GM23338 (cell line): ENCODE measurements at regions not wholly inside any gene's neighbourhood (a gene's known extent, or its start where the extent isn't known, plus 50 kb on each side); places are given as distances from the start of the nearest gene placed in this dataset.

ENCODE experiments used
- ATAC-seq: fragments of 200-7000 bp; cut with Tn5 transposase; 3 replicates; pipeline ENCODE4 v1.9.1; 2020
- DNase-seq: peaks from one replicate; pipeline ENCODE4 v3.0.0-alpha.2; 2015; ENCODE audit warnings: low spot score
- H2AFZ ChIP-seq: fragments of 200-600 bp; sonication (generic); 2 replicates; pipeline ENCODE4 v1.8.0; 2016; ENCODE audit warnings: antibody characterized with exemption, mild to moderate bottlenecking, moderate library complexity
- H3F3A ChIP-seq: fragments of 200-600 bp; sonication (generic); replicated peaks from 2 replicates; pipeline ENCODE4 v1.8.0; 2017; ENCODE audit warnings: antibody characterized with exemption, mixed run types, low read depth
- H3K27ac ChIP-seq: fragments of 200-600 bp; sonication (generic); 2 replicates; pipeline ENCODE4 v1.6.1; 2016; ENCODE audit warnings: low read depth
- H3K27me3 ChIP-seq: fragments of 200-600 bp; sonication (generic); 2 replicates; pipeline ENCODE4 v1.8.0; 2016; ENCODE audit warnings: mild to moderate bottlenecking, mixed run types, moderate library complexity; ENCODE audit not compliant: insufficient read depth
- H3K36me3 ChIP-seq: fragments of 200-600 bp; sonication (generic); 2 replicates; pipeline ENCODE4 v1.8.0; 2016; ENCODE audit warnings: mild to moderate bottlenecking; ENCODE audit not compliant: insufficient read depth
- H3K4me1 ChIP-seq: fragments of 200-600 bp; sonication (generic); 2 replicates; pipeline ENCODE4 v1.8.0; 2016; ENCODE audit warnings: mild to moderate bottlenecking, moderate library complexity; ENCODE audit not compliant: insufficient read depth
- H3K4me2 ChIP-seq: fragments of 200-600 bp; sonication (generic); 2 replicates; pipeline ENCODE4 v1.7.1; 2017; ENCODE audit warnings: mixed run types
- H3K4me3 ChIP-seq: fragments of 200-600 bp; sonication (generic); 2 replicates; pipeline ENCODE4 v1.6.1; 2016; ENCODE audit warnings: mixed run types
- H3K79me2 ChIP-seq: fragments of 200-600 bp; sonication (generic); replicated peaks from 2 replicates; pipeline ENCODE4 v1.8.0; 2017; ENCODE audit warnings: mild to moderate bottlenecking; ENCODE audit not compliant: insufficient read depth
- H3K9me2 ChIP-seq: fragments of 200-600 bp; sonication (generic); 2 replicates; pipeline ENCODE4 v1.8.0; 2017; ENCODE audit not compliant: insufficient read depth
- H4K20me1 ChIP-seq: fragments of 200-600 bp; sonication (generic); replicated peaks from 2 replicates; pipeline ENCODE4 v1.8.0; 2017; ENCODE audit warnings: mild to moderate bottlenecking; ENCODE audit not compliant: insufficient read depth
- H3K27ac Mint-ChIP-seq: 2 replicates; pipeline ENCODE4 v1.8.0; 2020; ENCODE audit warnings: inconsistent platforms, mild to moderate bottlenecking, moderate library complexity, mixed read lengths
- H3K27me3 Mint-ChIP-seq: 3 replicates; pipeline ENCODE4 v1.8.0; 2022; ENCODE audit warnings: low read depth, mild to moderate bottlenecking, moderate library complexity, mixed read lengths, inconsistent platforms; ENCODE audit not compliant: insufficient read depth, poor library complexity
- H3K36me3 Mint-ChIP-seq: 3 replicates; pipeline ENCODE4 v1.8.0; 2021; ENCODE audit warnings: low read depth, mild to moderate bottlenecking, inconsistent platforms, moderate library complexity, mixed read lengths
- H3K4me1 Mint-ChIP-seq: 3 replicates; pipeline ENCODE4 v1.8.0; 2020; ENCODE audit warnings: mild to moderate bottlenecking, inconsistent platforms, mixed read lengths
- H3K4me3 Mint-ChIP-seq: 3 replicates; pipeline ENCODE4 v1.8.0; 2021; ENCODE audit warnings: moderate library complexity, mild to moderate bottlenecking, inconsistent platforms, mixed read lengths
- H3K9me3 Mint-ChIP-seq: 3 replicates; pipeline ENCODE4 v1.8.0; 2020; ENCODE audit warnings: moderate library complexity, mild to moderate bottlenecking, inconsistent platforms, mixed read lengths
- CTCF ChIP-seq, 2 experiments: fragments of 200-600 bp in 1 of 2; sonication (generic) in 1 of 2; conservative IDR thresholded peaks; 2 replicates each; pipeline versions ENCODE4 v1.5.1 to v1.6.1; 2016 to 2017; ENCODE audit warnings: antibody characterized with exemption in 2 of 2, low read depth in 2 of 2, mild to moderate bottlenecking in 2 of 2, moderate library complexity in 1 of 2
- JUNB ChIP-seq: IDR thresholded peaks from one replicate; pipeline ENCODE4 v1.6.1; 2016; ENCODE audit warnings: antibody characterized with exemption; ENCODE audit not compliant: unreplicated experiment
- NANOG ChIP-seq: IDR thresholded peaks from 2 replicates; pipeline ENCODE4 v1.6.1; 2016; ENCODE audit warnings: antibody characterized with exemption, borderline replicate concordance
- STAT1 ChIP-seq: IDR thresholded peaks from one replicate; pipeline ENCODE4 v1.6.1; 2016; ENCODE audit warnings: antibody characterized with exemption; ENCODE audit not compliant: unreplicated experiment
- ZNF114 ChIP-seq: fragments of 250-450 bp; sonication (Bioruptor Pico); IDR thresholded peaks from 2 replicates; pipeline ENCODE4 v1.5.0; 2020; ENCODE audit warnings: mild to moderate bottlenecking, moderate library complexity
- TF ChIP-seq, protein P1 (sequence below): fragments of 250-450 bp; sonication (Bioruptor Pico); IDR thresholded peaks from 2 replicates; pipeline ENCODE4 v1.5.0; 2020; ENCODE audit warnings: mild to moderate bottlenecking, moderate library complexity
- TF ChIP-seq, protein P2 (sequence below): IDR thresholded peaks from 2 replicates; pipeline ENCODE4 v1.6.1; 2016; ENCODE audit warnings: antibody characterized with exemption

- Histone ChIP-seq H4K20me1 (no peaks in the 10 kb centered on the region), H3K79me2 (no peaks in the 10 kb centered on the region), H3K4me2 (no peak overlapping the region), H3F3A (no peaks in the 10 kb centered on the region), H3K36me3 (no peaks in the 10 kb centered on the region), H3K27ac (no peak overlapping the region), H3K9me2 (peaks cover 11% of the 10 kb centered on the region; the same call in 1 of the 2 replicates), H3K27me3 (no peaks in the 10 kb centered on the region), H3K4me3 (no peak overlapping the region), H2AFZ (no peak overlapping the region), H3K4me1 (no peaks in the 10 kb centered on the region)
- Mint-ChIP-seq H3K9me3 (no peaks in the 10 kb centered on the region; the same call in 2 of the 3 replicates), H3K36me3 (no peaks in the 10 kb centered on the region), H3K27me3 (peaks cover 2% of the 10 kb centered on the region), H3K27ac (no peak overlapping the region), H3K4me3 (no peak overlapping the region), H3K4me1 (no peaks in the 10 kb centered on the region)
- TF ChIP-seq NANOG, result no peak
- peak in 1 of 2 experiments; percentile 18; a peak in 1 of 4 replicates for TF ChIP-seq CTCF (conservative IDR thresholded peaks at IDR 0.05; ENCODE audit: low read depth in 2 of 2)
- ATAC-seq (no peak), DNase-seq (no peak)
These were observed 390.4 kb downstream of the TSN start for GRCh38 chr2:122145856-122146255.

DNA sequence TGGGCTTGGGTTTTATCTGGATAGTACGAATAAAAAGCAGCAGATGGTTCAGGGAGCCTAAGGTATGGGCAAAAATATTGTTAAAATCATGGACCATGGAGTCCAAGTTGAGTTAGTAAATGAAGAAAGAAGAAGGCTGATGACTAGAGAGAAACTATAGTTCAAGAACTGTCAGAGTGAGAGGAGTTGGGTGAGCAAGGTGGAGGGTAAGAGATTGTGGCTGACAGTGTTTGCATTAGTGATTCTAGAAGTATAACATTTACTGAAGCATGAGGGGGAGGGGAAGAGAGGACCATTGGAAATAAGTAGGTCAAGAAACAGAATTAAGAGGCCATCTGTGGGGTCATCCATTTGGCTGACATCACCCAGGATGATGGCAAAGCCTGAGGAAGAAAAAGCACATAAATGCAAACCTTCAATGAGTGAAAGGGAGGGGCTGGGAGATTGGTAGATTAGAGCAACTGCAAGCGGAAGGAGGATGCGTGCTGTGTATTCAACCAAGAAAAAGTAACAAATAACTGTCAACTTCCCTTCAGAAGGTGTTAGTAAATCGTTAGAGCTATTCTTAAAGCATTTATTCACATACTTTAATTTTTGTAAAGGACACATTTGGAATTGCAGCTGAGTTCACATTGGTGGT is 392.8 kb downstream of the TSN start:
- Mint-ChIP-seq H3K27ac (no peak overlapping the region), H3K36me3 (no peaks in the 10 kb centered on the region), H3K27me3 (peaks cover 5% of the 10 kb centered on the region), H3K4me1 (no peaks in the 10 kb centered on the region), H3K9me3 (peaks cover 3% of the 10 kb centered on the region; the same call in 1 of the 3 replicates), H3K4me3 (no peak overlapping the region)
- no peaks in the 10 kb centered on the region for H3K79me2 ChIP-seq
- H3K27me3 ChIP-seq, result no peaks in the 10 kb centered on the region
- no peak overlapping the region for H2AFZ ChIP-seq
- no peak overlapping the region for H3K4me2 ChIP-seq
- H3K4me1 ChIP-seq, result no peaks in the 10 kb centered on the region
- no peaks in the 10 kb centered on the region for H4K20me1 ChIP-seq
- H3K9me2 ChIP-seq, result peaks cover 11% of the 10 kb centered on the region; the same call in 1 of the 2 replicates
- no peaks in the 10 kb centered on the region for H3F3A ChIP-seq
- DNase-seq (no peak), ATAC-seq (no peak)
- no peak overlapping the region for H3K4me3 ChIP-seq
- no peak overlapping the region for H3K27ac ChIP-seq
- H3K36me3 ChIP-seq, result no peaks in the 10 kb centered on the region
- no peak for TF ChIP-seq JUNB
- TF ChIP-seq ZNF114, result no peak
- TF ChIP-seq CTCF (conservative IDR thresholded peaks at IDR 0.05; ENCODE audit: low read depth in 2 of 2), result no peak
- TF ChIP-seq STAT1, result no peak
- no peak for TF ChIP-seq NANOG
- TF ChIP-seq, protein P1, sequence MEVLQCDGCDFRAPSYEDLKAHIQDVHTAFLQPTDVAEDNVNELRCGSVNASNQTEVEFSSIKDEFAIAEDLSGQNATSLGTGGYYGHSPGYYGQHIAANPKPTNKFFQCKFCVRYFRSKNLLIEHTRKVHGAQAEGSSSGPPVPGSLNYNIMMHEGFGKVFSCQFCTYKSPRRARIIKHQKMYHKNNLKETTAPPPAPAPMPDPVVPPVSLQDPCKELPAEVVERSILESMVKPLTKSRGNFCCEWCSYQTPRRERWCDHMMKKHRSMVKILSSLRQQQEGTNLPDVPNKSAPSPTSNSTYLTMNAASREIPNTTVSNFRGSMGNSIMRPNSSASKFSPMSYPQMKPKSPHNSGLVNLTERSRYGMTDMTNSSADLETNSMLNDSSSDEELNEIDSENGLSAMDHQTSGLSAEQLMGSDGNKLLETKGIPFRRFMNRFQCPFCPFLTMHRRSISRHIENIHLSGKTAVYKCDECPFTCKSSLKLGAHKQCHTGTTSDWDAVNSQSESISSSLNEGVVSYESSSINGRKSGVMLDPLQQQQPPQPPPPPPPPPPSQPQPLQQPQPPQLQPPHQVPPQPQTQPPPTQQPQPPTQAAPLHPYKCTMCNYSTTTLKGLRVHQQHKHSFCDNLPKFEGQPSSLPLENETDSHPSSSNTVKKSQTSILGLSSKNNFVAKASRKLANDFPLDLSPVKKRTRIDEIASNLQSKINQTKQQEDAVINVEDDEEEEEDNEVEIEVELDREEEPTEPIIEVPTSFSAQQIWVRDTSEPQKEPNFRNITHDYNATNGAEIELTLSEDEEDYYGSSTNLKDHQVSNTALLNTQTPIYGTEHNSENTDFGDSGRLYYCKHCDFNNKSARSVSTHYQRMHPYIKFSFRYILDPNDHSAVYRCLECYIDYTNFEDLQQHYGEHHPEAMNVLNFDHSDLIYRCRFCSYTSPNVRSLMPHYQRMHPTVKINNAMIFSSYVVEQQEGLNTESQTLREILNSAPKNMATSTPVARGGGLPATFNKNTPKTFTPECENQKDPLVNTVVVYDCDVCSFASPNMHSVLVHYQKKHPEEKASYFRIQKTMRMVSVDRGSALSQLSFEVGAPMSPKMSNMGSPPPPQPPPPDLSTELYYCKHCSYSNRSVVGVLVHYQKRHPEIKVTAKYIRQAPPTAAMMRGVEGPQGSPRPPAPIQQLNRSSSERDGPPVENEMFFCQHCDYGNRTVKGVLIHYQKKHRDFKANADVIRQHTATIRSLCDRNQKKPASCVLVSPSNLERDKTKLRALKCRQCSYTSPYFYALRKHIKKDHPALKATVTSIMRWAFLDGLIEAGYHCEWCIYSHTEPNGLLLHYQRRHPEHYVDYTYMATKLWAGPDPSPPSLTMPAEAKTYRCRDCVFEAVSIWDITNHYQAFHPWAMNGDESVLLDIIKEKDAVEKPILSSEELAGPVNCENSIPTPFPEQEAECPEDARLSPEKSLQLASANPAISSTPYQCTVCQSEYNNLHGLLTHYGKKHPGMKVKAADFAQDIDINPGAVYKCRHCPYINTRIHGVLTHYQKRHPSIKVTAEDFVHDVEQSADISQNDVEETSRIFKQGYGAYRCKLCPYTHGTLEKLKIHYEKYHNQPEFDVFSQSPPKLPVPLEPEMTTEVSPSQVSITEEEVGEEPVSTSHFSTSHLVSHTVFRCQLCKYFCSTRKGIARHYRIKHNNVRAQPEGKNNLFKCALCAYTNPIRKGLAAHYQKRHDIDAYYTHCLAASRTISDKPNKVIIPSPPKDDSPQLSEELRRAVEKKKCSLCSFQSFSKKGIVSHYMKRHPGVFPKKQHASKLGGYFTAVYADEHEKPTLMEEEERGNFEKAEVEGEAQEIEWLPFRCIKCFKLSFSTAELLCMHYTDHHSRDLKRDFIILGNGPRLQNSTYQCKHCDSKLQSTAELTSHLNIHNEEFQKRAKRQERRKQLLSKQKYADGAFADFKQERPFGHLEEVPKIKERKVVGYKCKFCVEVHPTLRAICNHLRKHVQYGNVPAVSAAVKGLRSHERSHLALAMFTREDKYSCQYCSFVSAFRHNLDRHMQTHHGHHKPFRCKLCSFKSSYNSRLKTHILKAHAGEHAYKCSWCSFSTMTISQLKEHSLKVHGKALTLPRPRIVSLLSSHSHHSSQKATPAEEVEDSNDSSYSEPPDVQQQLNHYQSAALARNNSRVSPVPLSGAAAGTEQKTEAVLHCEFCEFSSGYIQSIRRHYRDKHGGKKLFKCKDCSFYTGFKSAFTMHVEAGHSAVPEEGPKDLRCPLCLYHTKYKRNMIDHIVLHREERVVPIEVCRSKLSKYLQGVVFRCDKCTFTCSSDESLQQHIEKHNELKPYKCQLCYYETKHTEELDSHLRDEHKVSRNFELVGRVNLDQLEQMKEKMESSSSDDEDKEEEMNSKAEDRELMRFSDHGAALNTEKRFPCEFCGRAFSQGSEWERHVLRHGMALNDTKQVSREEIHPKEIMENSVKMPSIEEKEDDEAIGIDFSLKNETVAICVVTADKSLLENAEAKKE (CRISPR knock-in tag), result no peak
- TF ChIP-seq, protein P2, sequence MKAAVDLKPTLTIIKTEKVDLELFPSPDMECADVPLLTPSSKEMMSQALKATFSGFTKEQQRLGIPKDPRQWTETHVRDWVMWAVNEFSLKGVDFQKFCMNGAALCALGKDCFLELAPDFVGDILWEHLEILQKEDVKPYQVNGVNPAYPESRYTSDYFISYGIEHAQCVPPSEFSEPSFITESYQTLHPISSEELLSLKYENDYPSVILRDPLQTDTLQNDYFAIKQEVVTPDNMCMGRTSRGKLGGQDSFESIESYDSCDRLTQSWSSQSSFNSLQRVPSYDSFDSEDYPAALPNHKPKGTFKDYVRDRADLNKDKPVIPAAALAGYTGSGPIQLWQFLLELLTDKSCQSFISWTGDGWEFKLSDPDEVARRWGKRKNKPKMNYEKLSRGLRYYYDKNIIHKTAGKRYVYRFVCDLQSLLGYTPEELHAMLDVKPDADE, result no peak
